ENCODE measurements at regions not wholly inside any gene's neighbourhood (a gene's known extent, or its start where the extent isn't known, plus 50 kb on each side); places are given as distances from the start of the nearest gene placed in this dataset.
"Not testable (repeated sequence)": the region's sequence is repeated elsewhere in the genome, so short reads cannot be mapped to it uniquely, and the experiment has no call there.

- DNase-seq: no peak
Measured at GRCh38 chr6:4447639-4448330, 312.4 kb upstream of the ECI2 start.

- no peak for DNase-seq
Measured at GRCh38 chr6:4446982-4447381, 311.6 kb upstream of the ECI2 start.

GRCh38 chr6:4441981-4442434 is 306.6 kb upstream of the ECI2 start:
- DNase-seq: no peak

GRCh38 chr6:4439159-4439558 is 303.8 kb upstream of the ECI2 start:
- DNase-seq: no peak

GRCh38 chr6:4437342-4437741 is 302.0 kb upstream of the ECI2 start:
- DNase-seq: no peak

- no peak for DNase-seq
Measured at GRCh38 chr6:4435981-4436445, 300.6 kb upstream of the ECI2 start.

GRCh38 chr6:4434655-4435054 is 299.3 kb upstream of the ECI2 start:
- DNase-seq: no peak

- no peak for DNase-seq
Measured at GRCh38 chr6:4433199-4433598, 297.8 kb upstream of the ECI2 start.

GRCh38 chr6:4426968-4427367 is 291.6 kb upstream of the ECI2 start:
- no peak for DNase-seq

GRCh38 chr6:4421837-4422236 is 286.5 kb upstream of the ECI2 start:
- no peak for DNase-seq

GRCh38 chr6:4420160-4420865 is 284.9 kb upstream of the ECI2 start:
- DNase-seq: no peak

GRCh38 chr6:4415549-4415948 is 280.2 kb upstream of the ECI2 start:
- DNase-seq: no peak

GRCh38 chr6:4414078-4414477 is 278.7 kb upstream of the ECI2 start:
- DNase-seq: not testable (repeated sequence)

- no peak for DNase-seq
Measured at GRCh38 chr6:4413073-4413472, 277.7 kb upstream of the ECI2 start.

- no peak for DNase-seq
Measured at GRCh38 chr6:4412488-4412887, 277.1 kb upstream of the ECI2 start.

- DNase-seq: no peak
Measured at GRCh38 chr6:4412077-4412476, 276.7 kb upstream of the ECI2 start.

- not testable (repeated sequence) for DNase-seq
Measured at GRCh38 chr6:4407710-4408109, 272.3 kb upstream of the ECI2 start.

GRCh38 chr6:4405621-4406212 is 270.3 kb upstream of the ECI2 start:
- DNase-seq: no peak

- DNase-seq: no peak
Measured at GRCh38 chr6:4404415-4404814, 269.0 kb upstream of the ECI2 start.

GRCh38 chr6:4403828-4404227 is 268.5 kb upstream of the ECI2 start:
- DNase-seq: no peak

GRCh38 chr6:4403023-4403752 is 267.8 kb upstream of the ECI2 start:
- no peak for DNase-seq

GRCh38 chr6:4402477-4402976 is 267.2 kb upstream of the ECI2 start:
- no peak for DNase-seq

Measured in stimulated activated CD4-positive, alpha-beta T cell treated with anti-CD3 and anti-CD28 coated beads, Interleukin-4, amount 100 ng/mL, for 4 hours (primary cell).